Tibial artery (tissue), 4 donors: ENCODE measurements at regions not wholly inside any gene's neighbourhood (a gene's known extent, or its start where the extent isn't known, plus 50 kb on each side); places are given as distances from the start of the nearest gene placed in this dataset.

Experiments
- DNase-seq, 2 donors: peaks; one replicate each; pipeline ENCODE4 v3.0.0-alpha.2; 2019
- H3K27ac ChIP-seq, 2 donors: fragments of 200-600 bp; sonication (generic) in 1 of 2; 1 replicate in 1 of 2; 2 replicates in 1 of 2; pipeline ENCODE4 v1.5.1; 2018 to 2019; ENCODE audit warnings: mild to moderate bottlenecking in 1 of 2
- H3K27me3 ChIP-seq, 2 donors: fragments of 200-600 bp; sonication (generic) in 1 of 2; one replicate each; pipeline versions ENCODE4 v1.5.1 to v1.6.0; 2016 to 2019
- H3K36me3 ChIP-seq, 3 donors: fragments of 200-600 bp; sonication (generic) in 2 of 3; one replicate each; pipeline ENCODE4 v1.5.1; 2016 to 2019; ENCODE audit warnings: mild to moderate bottlenecking in 2 of 3
- H3K4me1 ChIP-seq, 4 donors: fragments of 200-600 bp; sonication (generic) in 2 of 4; 1 replicate in 3 of 4; 2 replicates in 1 of 4; pipeline ENCODE4 v1.5.1; 2016 to 2019
- H3K4me3 ChIP-seq, 2 donors: fragments of 200-600 bp; sonication (generic) in 1 of 2; 1 replicate in 1 of 2; 2 replicates in 1 of 2; pipeline ENCODE4 v1.5.1; 2018 to 2019; ENCODE audit warnings: mild to moderate bottlenecking in 2 of 2
- H3K9me3 ChIP-seq, 3 donors: fragments of 200-600 bp; sonication (generic) in 1 of 3; one replicate each; pipeline ENCODE4 v1.5.1; 2016 to 2019
- intact Hi-C: fragments of 100-400 bp; cut with DNase I; formaldehyde crosslinking; loops from one replicate; pipeline ENCODE4 v1.15.0; 2023; ENCODE audit warnings: low total_unique reads
- TF ChIP-seq, protein P1 (sequence below), 2 experiments: fragments of 200-600 bp in 1 of 2; fragments of 450-650 bp in 1 of 2; IDR thresholded peaks; one replicate each; pipeline ENCODE4 v1.5.1; 2017 to 2019; ENCODE audit warnings: antibody characterized with exemption in 2 of 2, mild to moderate bottlenecking in 1 of 2, moderate library complexity in 1 of 2

DNA sequence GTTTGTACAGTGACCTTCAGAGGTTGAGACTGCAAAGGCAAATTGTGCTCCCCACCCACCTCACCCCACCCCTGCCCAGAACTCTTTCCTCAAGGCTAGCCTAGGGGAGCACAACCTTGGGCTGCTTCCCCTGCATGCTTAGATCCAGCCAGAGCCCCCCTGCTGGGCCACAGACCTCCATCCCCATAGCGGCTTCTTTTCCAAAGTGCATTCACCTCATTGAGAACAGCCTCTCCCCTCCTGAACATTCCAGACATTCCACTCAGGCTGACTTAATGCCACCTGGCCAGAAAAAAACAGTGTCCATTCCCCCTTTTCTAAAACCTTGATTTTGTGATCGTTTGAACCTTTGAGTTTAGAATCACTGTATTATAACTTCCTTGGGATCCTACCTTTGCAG, 124.4 kb upstream of the TOPAZ1 start:
- intact Hi-C loops, result no loop called here
- Histone ChIP-seq H3K4me3 (no peak overlapping the region), H3K36me3 (no peaks in the 10 kb centered on the region), H3K9me3 (no peaks in the 10 kb centered on the region), H3K27ac (no peak overlapping the region), H3K27me3 (peaks cover 0 to 10% of the 10 kb centered on the region in 2 donors), H3K4me1 (no peaks in the 10 kb centered on the region)
- no peak for DNase-seq
- TF ChIP-seq, protein P1, sequence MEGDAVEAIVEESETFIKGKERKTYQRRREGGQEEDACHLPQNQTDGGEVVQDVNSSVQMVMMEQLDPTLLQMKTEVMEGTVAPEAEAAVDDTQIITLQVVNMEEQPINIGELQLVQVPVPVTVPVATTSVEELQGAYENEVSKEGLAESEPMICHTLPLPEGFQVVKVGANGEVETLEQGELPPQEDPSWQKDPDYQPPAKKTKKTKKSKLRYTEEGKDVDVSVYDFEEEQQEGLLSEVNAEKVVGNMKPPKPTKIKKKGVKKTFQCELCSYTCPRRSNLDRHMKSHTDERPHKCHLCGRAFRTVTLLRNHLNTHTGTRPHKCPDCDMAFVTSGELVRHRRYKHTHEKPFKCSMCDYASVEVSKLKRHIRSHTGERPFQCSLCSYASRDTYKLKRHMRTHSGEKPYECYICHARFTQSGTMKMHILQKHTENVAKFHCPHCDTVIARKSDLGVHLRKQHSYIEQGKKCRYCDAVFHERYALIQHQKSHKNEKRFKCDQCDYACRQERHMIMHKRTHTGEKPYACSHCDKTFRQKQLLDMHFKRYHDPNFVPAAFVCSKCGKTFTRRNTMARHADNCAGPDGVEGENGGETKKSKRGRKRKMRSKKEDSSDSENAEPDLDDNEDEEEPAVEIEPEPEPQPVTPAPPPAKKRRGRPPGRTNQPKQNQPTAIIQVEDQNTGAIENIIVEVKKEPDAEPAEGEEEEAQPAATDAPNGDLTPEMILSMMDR (IDR thresholded peaks at IDR 0.05), result no peak

- intact Hi-C loops, result no loop called here
- H3K4me3 ChIP-seq, result no peak overlapping the region
- no peaks in the 10 kb centered on the region for H3K36me3 ChIP-seq
- H3K27ac ChIP-seq, result no peak overlapping the region
- TF ChIP-seq, protein P1 (IDR thresholded peaks at IDR 0.05), result no peak
- H3K27me3 ChIP-seq, result peaks cover 0 to 10% of the 10 kb centered on the region in 2 donors
- DNase-seq, result no peak
- H3K9me3 ChIP-seq, result no peaks in the 10 kb centered on the region
- no peaks in the 10 kb centered on the region for H3K4me1 ChIP-seq
Measured at GRCh38 chr3:44117736-44118135, 124.0 kb upstream of the TOPAZ1 start.

GRCh38 chr3:44120721-44121582, 120.7 kb upstream of the TOPAZ1 start:
- Histone ChIP-seq H3K4me1 (no peaks in the 10 kb centered on the region), H3K36me3 (no peaks in the 10 kb centered on the region), H3K9me3 (no peaks in the 10 kb centered on the region), H3K27me3 (no peaks in the 10 kb centered on the region), H3K27ac (no peak overlapping the region), H3K4me3 (no peak overlapping the region)
- intact Hi-C loops, result no loop called here
- no peak for DNase-seq
- TF ChIP-seq, protein P1 (IDR thresholded peaks at IDR 0.05), result no peak

GRCh38 chr3:44125246-44125645, 116.4 kb upstream of the TOPAZ1 start:
- TF ChIP-seq, protein P1 (IDR thresholded peaks at IDR 0.05), result no peak
- DNase-seq, result no peak
- no peaks in the 10 kb centered on the region for H3K27me3 ChIP-seq
- no peaks in the 10 kb centered on the region for H3K9me3 ChIP-seq
- H3K27ac ChIP-seq, result no peak overlapping the region
- H3K4me3 ChIP-seq, result no peak overlapping the region
- H3K36me3 ChIP-seq, result no peaks in the 10 kb centered on the region
- H3K4me1 ChIP-seq, result no peaks in the 10 kb centered on the region
- intact Hi-C loops, result no loop called here

DNA sequence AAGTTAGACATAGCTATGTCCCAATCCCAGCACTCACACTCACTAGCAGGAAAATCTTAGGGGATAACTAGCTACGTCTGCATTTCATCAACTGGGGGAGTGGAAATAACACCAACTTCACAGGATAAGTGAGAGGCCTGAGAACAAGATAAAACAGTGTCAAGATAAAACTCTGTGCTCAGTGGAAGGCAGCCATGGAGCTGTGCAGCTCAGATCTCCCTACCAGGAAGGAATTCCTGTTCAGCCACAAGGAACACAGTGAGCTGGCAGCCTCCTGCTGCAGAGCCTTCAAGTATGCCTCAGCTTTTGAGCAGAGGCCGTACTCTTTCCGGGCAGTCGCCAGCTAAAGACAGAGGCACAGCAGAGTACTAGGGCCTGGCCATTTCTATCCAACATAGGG, 115.8 kb upstream of the TOPAZ1 start:
- TF ChIP-seq, protein P1 (IDR thresholded peaks at IDR 0.05), result no peak
- Histone ChIP-seq H3K9me3 (no peaks in the 10 kb centered on the region), H3K36me3 (no peaks in the 10 kb centered on the region), H3K4me1 (no peaks in the 10 kb centered on the region), H3K27ac (no peak overlapping the region), H3K4me3 (no peak overlapping the region), H3K27me3 (no peaks in the 10 kb centered on the region)
- intact Hi-C loops, result no loop called here
- no peak for DNase-seq
